IMR-90 (cell line): ENCODE measurements at regions not wholly inside any gene's neighbourhood (a gene's known extent, or its start where the extent isn't known, plus 50 kb on each side); places are given as distances from the start of the nearest gene placed in this dataset.

ENCODE experiments used
- ATAC-seq: fragments of 200-7000 bp; cut with Tn5 transposase; 2 replicates; pipeline ENCODE4 v1.9.1; 2020; ENCODE audit warnings: low read depth, mild to moderate bottlenecking, moderate library complexity
- BruUV-seq: library from RNA; stranded (reverse); fragments of 400-500 nt; replicated peaks from 2 replicates; lab custom pipeline; 2021; lab: Mats Ljungman, UMichigan
- CTCF ChIA-PET: fragments of 300-600 bp; formaldehyde crosslinking; extraction: SDS; loops from one replicate; lab custom pipeline; 2021; ENCODE audit warnings: antibody characterized with exemption; lab: Yijun Ruan, JAX
- POLR2A ChIA-PET: fragments of 300-600 bp; sonication (Branson Sonifier 250); formaldehyde crosslinking; loops from one replicate; lab custom pipeline; 2022; ENCODE audit warnings: antibody characterized with exemption; ENCODE audit not compliant: unreplicated experiment; lab: Charles Lee
- DNase-seq: peaks from one replicate; pipeline ENCODE4 v3.0.0; 2013
- H2AFZ ChIP-seq: replicated peaks from 2 replicates; pipeline ENCODE3; 2013; ENCODE audit warnings: low read length, mild to moderate bottlenecking; ENCODE audit not compliant: poor library complexity
- H2AK5ac ChIP-seq: 2 replicates; pipeline ENCODE4 v1.6.1; 2013; ENCODE audit warnings: low read depth, low read length, inconsistent platforms
- H2AK9ac ChIP-seq: replicated peaks from 2 replicates; pipeline ENCODE3; 2013; ENCODE audit warnings: mild to moderate bottlenecking, low read depth, low read length, moderate library complexity; ENCODE audit not compliant: poor library complexity
- H2BK120ac ChIP-seq: 2 replicates; pipeline ENCODE4 v1.6.1; 2013; ENCODE audit warnings: low read depth, low read length, inconsistent platforms
- H2BK15ac ChIP-seq: 3 replicates; pipeline ENCODE4 v1.6.1; 2013; ENCODE audit warnings: low read depth, low read length, inconsistent platforms
- H2BK20ac ChIP-seq: 2 replicates; pipeline ENCODE4 v1.6.1; 2013; ENCODE audit warnings: low read depth, mild to moderate bottlenecking, inconsistent platforms, low read length, moderate library complexity
- H2BK5ac ChIP-seq: 2 replicates; pipeline ENCODE4 v1.6.1; 2013; ENCODE audit warnings: mild to moderate bottlenecking, low read depth, low read length, inconsistent platforms; ENCODE audit not compliant: poor library complexity, severe bottlenecking
- H3K14ac ChIP-seq: replicated peaks from 2 replicates; pipeline ENCODE4 v1.6.1; 2013; ENCODE audit warnings: low read depth, low read length, inconsistent platforms
- H3K18ac ChIP-seq: 2 replicates; pipeline ENCODE4 v1.6.1; 2013; ENCODE audit warnings: low read depth, low read length, control low read depth
- H3K23ac ChIP-seq: 2 replicates; pipeline ENCODE4 v1.6.1; 2013; ENCODE audit warnings: low read depth, low read length, inconsistent platforms
- H3K27ac ChIP-seq: 2 replicates; pipeline ENCODE4 v1.5.1; 2013; ENCODE audit warnings: mild to moderate bottlenecking, control low read depth, low read length; ENCODE audit not compliant: insufficient read depth
- H3K27me3 ChIP-seq: 2 replicates; pipeline ENCODE4 v1.6.1; 2013; ENCODE audit warnings: low read length; ENCODE audit not compliant: control insufficient read depth, insufficient read depth
- H3K36me3 ChIP-seq: 2 replicates; pipeline ENCODE4 v1.6.1; 2013; ENCODE audit warnings: low read length, mixed read lengths; ENCODE audit not compliant: control insufficient read depth, insufficient read depth
- H3K4ac ChIP-seq: 2 replicates; pipeline ENCODE4 v1.6.1; 2013; ENCODE audit warnings: low read depth, low read length, inconsistent platforms
- H3K4me1 ChIP-seq: 2 replicates; pipeline ENCODE4 v1.6.1; 2013; ENCODE audit warnings: low read length, mixed read lengths; ENCODE audit not compliant: control insufficient read depth, insufficient read depth
- H3K4me2 ChIP-seq: 2 replicates; pipeline ENCODE4 v1.6.1; 2013; ENCODE audit warnings: low read depth, mild to moderate bottlenecking, control low read depth, low read length, moderate library complexity
- H3K4me3 ChIP-seq: 2 replicates; pipeline ENCODE4 v1.5.1; 2013; ENCODE audit warnings: low read depth, mild to moderate bottlenecking, control low read depth, low read length, moderate library complexity; ENCODE audit not compliant: insufficient read depth
- H3K56ac ChIP-seq: 2 replicates; pipeline ENCODE4 v1.6.1; 2013; ENCODE audit warnings: low read length, inconsistent platforms; ENCODE audit not compliant: insufficient read depth; ENCODE audit errors: extremely low read depth
- H3K79me1 ChIP-seq, 2 experiments: 2 replicates each; pipeline ENCODE4 v1.6.1; 2013; ENCODE audit warnings: low read length in 2 of 2, inconsistent platforms in 1 of 2, low read depth in 1 of 2
- H3K9ac ChIP-seq: 2 replicates; pipeline ENCODE4 v1.6.1; 2013; ENCODE audit warnings: low read depth, low read length, control low read depth
- H3K9me1 ChIP-seq: 2 replicates; pipeline ENCODE4 v1.6.1; 2013; ENCODE audit warnings: low read length, inconsistent platforms; ENCODE audit not compliant: insufficient read depth
- H3K9me3 ChIP-seq: 2 replicates; pipeline ENCODE4 v1.6.1; 2013; ENCODE audit warnings: low read length; ENCODE audit not compliant: control insufficient read depth, insufficient read depth
- H4K20me1 ChIP-seq: 2 replicates; pipeline ENCODE4 v1.6.1; 2013; ENCODE audit warnings: low read length, inconsistent platforms; ENCODE audit not compliant: insufficient read depth
- H4K5ac ChIP-seq: 2 replicates; pipeline ENCODE4 v1.6.1; 2013; ENCODE audit warnings: mild to moderate bottlenecking, low read depth, low read length, control low read depth
- H4K8ac ChIP-seq, 2 experiments: 2 replicates each; pipeline ENCODE4 v1.6.1; 2013; ENCODE audit warnings: low read depth in 2 of 2, low read length in 2 of 2, control low read depth in 1 of 2, inconsistent platforms in 1 of 2
- H4K91ac ChIP-seq: 2 replicates; pipeline ENCODE4 v1.6.1; 2013; ENCODE audit warnings: low read depth, low read length, inconsistent platforms; ENCODE audit not compliant: insufficient read depth
- BHLHE40 ChIP-seq: fragments of 150-350 bp; IDR thresholded peaks from 2 replicates; pipeline ENCODE4 v1.6.1; 2016; ENCODE audit warnings: mild to moderate bottlenecking, low read depth, low read length
- CEBPB ChIP-seq: IDR thresholded peaks from 2 replicates; pipeline ENCODE4 v1.6.1; 2012; ENCODE audit warnings: low read depth, low read length, improper control_type of control experiment
- CHD1 ChIP-seq: IDR thresholded peaks from 2 replicates; pipeline ENCODE4 v1.6.1; 2012; ENCODE audit warnings: low read depth, low read length, improper control_type of control experiment
- ELK1 ChIP-seq: fragments of 150-350 bp; IDR thresholded peaks from 2 replicates; pipeline ENCODE4 v1.6.1; 2016; ENCODE audit warnings: low read depth, mild to moderate bottlenecking, low read length, moderate library complexity, borderline replicate concordance
- FOS ChIP-seq: fragments of 150-350 bp; IDR thresholded peaks from 2 replicates; pipeline ENCODE4 v1.6.1; 2016; ENCODE audit warnings: low read depth, low read length
- MAFK ChIP-seq: IDR thresholded peaks from 2 replicates; pipeline ENCODE4 v1.6.1; 2012; ENCODE audit warnings: low read depth, low read length, improper control_type of control experiment
- MAZ ChIP-seq: IDR thresholded peaks from 2 replicates; pipeline ENCODE4 v1.6.1; 2012; ENCODE audit warnings: low read depth, mild to moderate bottlenecking, low read length, improper control_type of control experiment, moderate library complexity, borderline replicate concordance
- MXI1 ChIP-seq: IDR thresholded peaks from 2 replicates; pipeline ENCODE4 v1.6.1; 2012; ENCODE audit warnings: low read depth, mild to moderate bottlenecking, low read length, moderate library complexity, borderline replicate concordance
- NFE2L2 ChIP-seq: fragments of 150-350 bp; IDR thresholded peaks from 2 replicates; pipeline ENCODE4 v1.6.1; 2016; ENCODE audit warnings: low read depth, mild to moderate bottlenecking, low read length
- POLR2A ChIP-seq: IDR thresholded peaks from 2 replicates; pipeline ENCODE4 v1.6.1; 2012; ENCODE audit warnings: mild to moderate bottlenecking, low read depth, low read length
- RAD21 ChIP-seq: IDR thresholded peaks from 2 replicates; pipeline ENCODE4 v1.6.1; 2012; ENCODE audit warnings: low read length, improper control_type of control experiment
- RCOR1 ChIP-seq: IDR thresholded peaks from 2 replicates; pipeline ENCODE4 v1.6.1; 2012; ENCODE audit warnings: mild to moderate bottlenecking, low read length, improper control_type of control experiment; ENCODE audit not compliant: insufficient replicate concordance
- RFX5 ChIP-seq: IDR thresholded peaks from 2 replicates; pipeline ENCODE4 v1.8.0; 2012; ENCODE audit warnings: low read depth, mild to moderate bottlenecking, low read length, moderate library complexity
- SMC3 ChIP-seq: fragments of 150-350 bp; IDR thresholded peaks from 2 replicates; pipeline ENCODE4 v1.6.1; 2016; ENCODE audit warnings: low read depth, mild to moderate bottlenecking, antibody characterized with exemption, low read length, moderate library complexity
- WGBS, 2 experiments: methylation state at CpG; one replicate each; pipeline versions ENCODE4 v1.1.5 to v1.1.7; 2013; ENCODE audit warnings: missing lambda C conversion rate in 2 of 2; ENCODE audit not compliant: insufficient read length in 1 of 2; ENCODE audit errors: extremely low coverage in 2 of 2; 5-methylcytosine and 5-hydroxymethylcytosine counted together
- dilution Hi-C: fragments of 300-500 bp; cut with HindIII; formaldehyde crosslinking; loops from one replicate; pipeline ENCODE4 v1.14.3; 2018; ENCODE audit warnings: low sequenced_read_pairs; ENCODE audit not compliant: unreplicated experiment
- in situ Hi-C: fragments of 300-500 bp; cut with MboI; formaldehyde crosslinking; loops from 3 replicates; pipeline ENCODE4 v1.14.3; 2019; ENCODE audit warnings: low sequenced_read_pairs, inconsistent platforms, mixed read lengths
- intact Hi-C: fragments of 100-400 bp; cut with micrococcal nuclease; formaldehyde crosslinking; loops from 2 replicates; pipeline ENCODE4 v1.10.0; 2022
- TF ChIP-seq, protein P1 (sequence below): fragments of 150-350 bp; IDR thresholded peaks from 2 replicates; pipeline ENCODE4 v1.6.1; 2017; ENCODE audit warnings: mild to moderate bottlenecking, antibody characterized with exemption, low read length, low read depth
- TF ChIP-seq, protein P2 (sequence below): conservative IDR thresholded peaks from 2 replicates; pipeline ENCODE4 v1.5.1; 2012; ENCODE audit warnings: mild to moderate bottlenecking, low read depth, low read length, improper control_type of control experiment

GRCh38 chrX:20861113-20861512 is 513.1 kb upstream of the CNKSR2 start:
- Histone ChIP-seq H2AK9ac (no peak overlapping the region), H3K27me3 (no peaks in the 10 kb centered on the region), H3K18ac (no peak overlapping the region), H3K14ac (no peak overlapping the region), H3K23ac (no peak overlapping the region), H3K4me3 (no peak overlapping the region), H3K27ac (no peak overlapping the region), H3K4me1 (no peaks in the 10 kb centered on the region), H2BK20ac (no peak overlapping the region), H2BK120ac (no peak overlapping the region), H3K4ac (no peak overlapping the region), H3K56ac (no peak overlapping the region), H2BK15ac (no peak overlapping the region), H4K8ac (no peak overlapping the region), H4K5ac (no peak overlapping the region), H2AFZ (no peak overlapping the region), H3K79me1 (no peaks in the 10 kb centered on the region), H2AK5ac (no peak overlapping the region), H3K4me2 (no peak overlapping the region), H3K9me1 (no peaks in the 10 kb centered on the region), H4K20me1 (no peaks in the 10 kb centered on the region), H3K9me3 (peaks cover 10% of the 10 kb centered on the region; the same call in 1 of the 2 replicates), H4K91ac (no peak overlapping the region), H2BK5ac (no peak overlapping the region), H3K36me3 (no peaks in the 10 kb centered on the region), H3K9ac (no peak overlapping the region)
- dilution Hi-C loops (no loop called here), intact Hi-C loops (no loop called here), in situ Hi-C loops (no loop called here)
- ChIA-PET CTCF (no interaction called here), POLR2A (no interaction called here)
- DNase-seq (no peak), ATAC-seq (no peak)
- TF ChIP-seq, protein P1, sequence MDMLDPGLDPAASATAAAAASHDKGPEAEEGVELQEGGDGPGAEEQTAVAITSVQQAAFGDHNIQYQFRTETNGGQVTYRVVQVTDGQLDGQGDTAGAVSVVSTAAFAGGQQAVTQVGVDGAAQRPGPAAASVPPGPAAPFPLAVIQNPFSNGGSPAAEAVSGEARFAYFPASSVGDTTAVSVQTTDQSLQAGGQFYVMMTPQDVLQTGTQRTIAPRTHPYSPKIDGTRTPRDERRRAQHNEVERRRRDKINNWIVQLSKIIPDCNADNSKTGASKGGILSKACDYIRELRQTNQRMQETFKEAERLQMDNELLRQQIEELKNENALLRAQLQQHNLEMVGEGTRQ: no peak
- no peak for TF ChIP-seq MAZ
- TF ChIP-seq MAFK: no peak
- no peak for TF ChIP-seq BHLHE40
- no peak for TF ChIP-seq MXI1
- TF ChIP-seq RFX5: no peak
- TF ChIP-seq CHD1: no peak
- TF ChIP-seq, protein P2, sequence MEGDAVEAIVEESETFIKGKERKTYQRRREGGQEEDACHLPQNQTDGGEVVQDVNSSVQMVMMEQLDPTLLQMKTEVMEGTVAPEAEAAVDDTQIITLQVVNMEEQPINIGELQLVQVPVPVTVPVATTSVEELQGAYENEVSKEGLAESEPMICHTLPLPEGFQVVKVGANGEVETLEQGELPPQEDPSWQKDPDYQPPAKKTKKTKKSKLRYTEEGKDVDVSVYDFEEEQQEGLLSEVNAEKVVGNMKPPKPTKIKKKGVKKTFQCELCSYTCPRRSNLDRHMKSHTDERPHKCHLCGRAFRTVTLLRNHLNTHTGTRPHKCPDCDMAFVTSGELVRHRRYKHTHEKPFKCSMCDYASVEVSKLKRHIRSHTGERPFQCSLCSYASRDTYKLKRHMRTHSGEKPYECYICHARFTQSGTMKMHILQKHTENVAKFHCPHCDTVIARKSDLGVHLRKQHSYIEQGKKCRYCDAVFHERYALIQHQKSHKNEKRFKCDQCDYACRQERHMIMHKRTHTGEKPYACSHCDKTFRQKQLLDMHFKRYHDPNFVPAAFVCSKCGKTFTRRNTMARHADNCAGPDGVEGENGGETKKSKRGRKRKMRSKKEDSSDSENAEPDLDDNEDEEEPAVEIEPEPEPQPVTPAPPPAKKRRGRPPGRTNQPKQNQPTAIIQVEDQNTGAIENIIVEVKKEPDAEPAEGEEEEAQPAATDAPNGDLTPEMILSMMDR: no peak
- TF ChIP-seq RAD21: no peak
- TF ChIP-seq NFE2L2: no peak
- no peak for TF ChIP-seq CEBPB
- TF ChIP-seq POLR2A: no peak
- no peak for TF ChIP-seq ELK1
- no peak for TF ChIP-seq SMC3
- no peak for TF ChIP-seq RCOR1
- no peak for TF ChIP-seq FOS
- no CpG with 5 or more reads among the region's 3 CpGs for WGBS, 2 experiments
- no TSS peak for BruUV-seq
